ENCODE measurements at regions not wholly inside any gene's neighbourhood (a gene's known extent, or its start where the extent isn't known, plus 50 kb on each side); places are given as distances from the start of the nearest gene placed in this dataset.

- peaks cover 15% of the 10 kb centered on the region for H3K4me1 ChIP-seq (ENCODE audit: control insufficient read depth, insufficient read depth, low read length)
- peaks cover 34% of the 10 kb centered on the region for H3K27me3 ChIP-seq (ENCODE audit: control insufficient read depth, insufficient read depth, low read length)
Observed at GRCh38 chr2:64313398-64313723, 140.6 kb upstream of the LGALSL start.

GRCh38 chr2:64315291-64315960, 138.5 kb upstream of the LGALSL start:
- Histone ChIP-seq H3K27me3 (ENCODE audit: control insufficient read depth, insufficient read depth, low read length) (peaks cover 43% of the 10 kb centered on the region), H3K9ac (ENCODE audit: low read depth, low read length) (no peak overlapping the region), H3K4me3 (ENCODE audit: low read length) (no peak overlapping the region), H3K36me3 (ENCODE audit: insufficient read depth, low read length) (no peaks in the 10 kb centered on the region), H3K4me1 (ENCODE audit: control insufficient read depth, insufficient read depth, low read length) (peaks cover 15% of the 10 kb centered on the region), H3K4me2 (ENCODE audit: low read length) (no peak overlapping the region), H3K9me3 (replicated peaks; ENCODE audit: low read length) (no peaks in the 10 kb centered on the region)

More at GRCh38 chr2:64313398-64313723, 140.6 kb upstream of the LGALSL start:
- H3K9ac ChIP-seq (ENCODE audit: low read depth, low read length) = no peak overlapping the region
- no peaks in the 10 kb centered on the region for H3K9me3 ChIP-seq (replicated peaks; ENCODE audit: low read length)
- H3K36me3 ChIP-seq (ENCODE audit: insufficient read depth, low read length) = no peaks in the 10 kb centered on the region
- no peak overlapping the region for H3K4me2 ChIP-seq (ENCODE audit: low read length)
- no peak overlapping the region for H3K4me3 ChIP-seq (ENCODE audit: low read length)

DNA sequence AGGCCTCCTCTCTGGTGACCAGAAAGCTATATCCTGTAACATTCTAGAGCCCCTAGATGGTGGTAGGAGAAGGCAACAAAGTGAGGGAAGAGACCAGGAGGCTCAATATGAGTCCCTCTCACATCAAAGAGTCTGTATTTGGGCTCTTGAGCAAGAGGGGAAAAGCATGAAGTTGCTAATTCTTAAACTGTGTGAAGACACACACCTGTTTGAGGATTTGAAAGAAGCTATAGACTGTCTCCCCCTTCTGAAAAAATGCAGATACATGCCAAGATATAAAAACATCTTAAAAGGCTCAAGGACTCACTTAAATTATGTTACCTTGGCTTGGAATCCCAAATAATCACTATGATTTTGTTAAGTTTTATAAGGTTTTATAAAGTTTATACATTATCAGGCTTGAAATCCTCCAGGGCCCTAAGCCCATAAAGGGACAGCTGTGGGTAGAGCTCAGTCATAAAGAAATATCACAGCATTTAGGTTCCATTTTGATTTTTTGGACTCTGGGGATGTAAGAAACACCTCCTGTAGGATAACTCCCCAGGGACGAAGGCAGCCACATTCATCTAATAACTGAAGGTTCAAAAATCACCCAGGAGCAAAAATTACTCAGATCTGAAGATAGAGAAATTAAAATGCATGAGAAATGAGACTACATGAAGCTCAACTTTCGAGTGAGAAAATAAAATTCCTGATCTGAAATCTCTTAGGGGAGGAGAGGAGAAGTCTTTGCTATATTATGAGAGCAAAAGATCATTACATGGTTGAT, 136.1 kb upstream of the LGALSL start:
- Histone ChIP-seq H3K27me3 (ENCODE audit: control insufficient read depth, insufficient read depth, low read length) (peaks cover 66% of the 10 kb centered on the region), H3K9me3 (replicated peaks; ENCODE audit: low read length) (no peaks in the 10 kb centered on the region), H3K36me3 (ENCODE audit: insufficient read depth, low read length) (no peaks in the 10 kb centered on the region), H3K9ac (ENCODE audit: low read depth, low read length) (no peak overlapping the region), H3K4me1 (ENCODE audit: control insufficient read depth, insufficient read depth, low read length) (peaks cover under 1% of the 10 kb centered on the region), H3K4me2 (ENCODE audit: low read length) (no peak overlapping the region), H3K4me3 (ENCODE audit: low read length) (no peak overlapping the region)

GRCh38 chr2:64318476-64318748, 135.6 kb upstream of the LGALSL start:
- Histone ChIP-seq H3K4me2 (ENCODE audit: low read length) (no peak overlapping the region), H3K36me3 (ENCODE audit: insufficient read depth, low read length) (no peaks in the 10 kb centered on the region), H3K9ac (ENCODE audit: low read depth, low read length) (no peak overlapping the region), H3K4me1 (ENCODE audit: control insufficient read depth, insufficient read depth, low read length) (no peaks in the 10 kb centered on the region), H3K9me3 (replicated peaks; ENCODE audit: low read length) (no peaks in the 10 kb centered on the region), H3K4me3 (ENCODE audit: low read length) (no peak overlapping the region), H3K27me3 (ENCODE audit: control insufficient read depth, insufficient read depth, low read length) (peaks cover 70% of the 10 kb centered on the region)

DNA sequence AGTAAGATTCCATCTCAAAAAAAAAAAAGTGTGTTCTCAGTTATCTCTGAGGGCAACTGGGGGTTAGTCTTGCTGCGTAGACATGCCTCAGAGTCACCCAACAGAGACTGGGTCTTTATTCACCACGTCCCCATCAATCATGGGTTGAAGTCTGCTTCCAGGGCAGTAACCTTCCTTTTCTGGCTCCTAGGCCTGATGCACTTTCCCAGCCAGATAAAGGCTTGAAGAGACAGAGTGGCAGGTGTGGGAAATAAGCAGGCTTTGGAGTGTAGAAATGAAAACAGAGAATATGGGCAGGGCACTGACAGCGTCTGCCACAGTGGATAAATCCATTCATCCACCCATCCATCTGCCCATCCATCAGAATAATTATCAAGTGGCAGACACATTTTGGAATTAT, 134.1 kb upstream of the LGALSL start:
- no peaks in the 10 kb centered on the region for H3K9me3 ChIP-seq (replicated peaks; ENCODE audit: low read length)
- peaks cover 75% of the 10 kb centered on the region for H3K27me3 ChIP-seq (ENCODE audit: control insufficient read depth, insufficient read depth, low read length)
- no peak overlapping the region for H3K4me2 ChIP-seq (ENCODE audit: low read length)

DNA sequence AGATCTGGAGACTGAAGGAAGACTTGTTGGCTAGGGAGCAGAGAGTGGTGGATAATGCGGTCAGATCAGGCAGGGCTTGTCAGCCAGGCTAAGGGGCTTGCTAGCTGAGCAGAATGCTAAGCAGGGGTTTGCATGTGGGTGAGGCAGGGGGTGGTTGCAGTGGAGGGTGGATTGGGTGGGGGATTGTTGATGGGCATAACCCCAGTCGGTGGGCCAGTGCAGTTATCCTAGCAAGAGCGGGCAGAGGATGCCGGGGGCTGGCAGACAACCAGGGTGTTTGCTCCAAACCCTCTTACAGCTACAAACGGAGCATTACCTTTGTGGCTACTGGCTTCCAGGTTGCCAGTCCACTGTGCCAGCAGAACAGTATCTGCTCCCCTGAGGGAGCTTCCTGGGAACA, 131.5 kb upstream of the LGALSL start:
- Histone ChIP-seq H3K9ac (ENCODE audit: low read depth, low read length) (no peak overlapping the region), H3K4me3 (ENCODE audit: low read length) (no peak overlapping the region), H3K4me2 (ENCODE audit: low read length) (no peak overlapping the region), H3K36me3 (ENCODE audit: insufficient read depth, low read length) (no peaks in the 10 kb centered on the region), H3K27me3 (ENCODE audit: control insufficient read depth, insufficient read depth, low read length) (peaks cover 59% of the 10 kb centered on the region), H3K9me3 (replicated peaks; ENCODE audit: low read length) (no peaks in the 10 kb centered on the region), H3K4me1 (ENCODE audit: control insufficient read depth, insufficient read depth, low read length) (no peaks in the 10 kb centered on the region)

More for the DNA sequence above, 134.1 kb upstream of the LGALSL start:
- H3K4me1 ChIP-seq (ENCODE audit: control insufficient read depth, insufficient read depth, low read length) = no peaks in the 10 kb centered on the region
- no peak overlapping the region for H3K4me3 ChIP-seq (ENCODE audit: low read length)
- no peaks in the 10 kb centered on the region for H3K36me3 ChIP-seq (ENCODE audit: insufficient read depth, low read length)
- H3K9ac ChIP-seq (ENCODE audit: low read depth, low read length) = no peak overlapping the region

GRCh38 chr2:64323197-64323596, 130.8 kb upstream of the LGALSL start:
- no peaks in the 10 kb centered on the region for H3K4me1 ChIP-seq (ENCODE audit: control insufficient read depth, insufficient read depth, low read length)
- peaks cover 52% of the 10 kb centered on the region for H3K27me3 ChIP-seq (ENCODE audit: control insufficient read depth, insufficient read depth, low read length)
- H3K4me3 ChIP-seq (ENCODE audit: low read length) = no peak overlapping the region

DNA sequence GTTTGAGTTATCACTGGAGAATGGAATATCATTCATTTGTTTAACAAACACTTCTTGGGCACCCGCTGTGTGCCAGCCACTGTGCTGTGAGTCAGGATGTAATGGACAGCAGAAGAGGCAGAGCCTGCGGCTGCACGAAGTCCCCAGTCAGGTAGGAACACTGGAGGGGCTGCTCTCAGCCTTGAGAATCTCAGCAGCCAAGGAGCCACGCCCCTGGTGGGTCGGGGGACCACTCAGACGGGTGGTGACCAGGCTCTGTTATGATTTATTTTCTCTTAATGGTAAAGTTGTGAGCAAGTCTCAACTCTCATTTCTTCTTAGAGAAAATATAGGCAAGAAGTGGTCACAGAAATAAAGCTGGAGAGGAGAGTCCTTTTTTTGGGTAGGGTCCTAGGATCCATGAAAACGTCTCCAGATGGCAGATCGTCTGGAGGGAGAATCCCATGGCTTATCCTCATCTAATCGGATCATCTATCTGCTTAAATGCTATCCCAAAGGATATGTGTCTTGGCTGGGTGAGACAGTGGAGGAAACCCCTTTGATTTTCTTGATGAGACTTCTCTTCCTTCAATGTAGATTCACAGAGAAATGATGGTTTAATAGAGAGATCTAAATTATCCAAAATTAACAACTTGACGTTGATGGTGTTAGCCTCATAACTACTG, 129.1 kb upstream of the LGALSL start:
- Histone ChIP-seq H3K36me3 (ENCODE audit: insufficient read depth, low read length) (no peaks in the 10 kb centered on the region), H3K4me1 (ENCODE audit: control insufficient read depth, insufficient read depth, low read length) (peaks cover under 1% of the 10 kb centered on the region), H3K9ac (ENCODE audit: low read depth, low read length) (no peak overlapping the region), H3K9me3 (replicated peaks; ENCODE audit: low read length) (no peaks in the 10 kb centered on the region), H3K4me3 (ENCODE audit: low read length) (no peak overlapping the region), H3K4me2 (ENCODE audit: low read length) (no peak overlapping the region), H3K27me3 (ENCODE audit: control insufficient read depth, insufficient read depth, low read length) (peaks cover 41% of the 10 kb centered on the region)

More at GRCh38 chr2:64323197-64323596, 130.8 kb upstream of the LGALSL start:
- Histone ChIP-seq H3K9me3 (replicated peaks; ENCODE audit: low read length) (no peaks in the 10 kb centered on the region), H3K9ac (ENCODE audit: low read depth, low read length) (no peak overlapping the region), H3K36me3 (ENCODE audit: insufficient read depth, low read length) (no peaks in the 10 kb centered on the region), H3K4me2 (ENCODE audit: low read length) (no peak overlapping the region)

DNA sequence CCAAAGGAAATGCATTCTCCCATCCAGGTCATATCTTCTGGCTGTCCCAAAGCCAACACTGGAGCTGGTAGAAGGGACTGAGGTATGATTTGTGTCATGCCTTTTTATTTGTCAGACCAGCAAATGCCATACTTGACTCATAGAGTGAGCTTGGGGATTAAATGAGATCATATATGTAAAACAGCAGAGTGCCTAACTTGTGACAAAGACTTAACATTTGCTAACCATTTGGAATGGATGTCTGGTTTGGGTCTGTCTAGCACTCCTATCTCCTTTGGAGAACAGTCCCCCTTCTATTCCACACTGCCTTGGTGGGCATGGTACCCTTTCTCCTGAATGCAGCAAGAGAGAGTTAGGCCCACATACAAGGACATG, 128.5 kb upstream of the LGALSL start:
- Histone ChIP-seq H3K36me3 (ENCODE audit: insufficient read depth, low read length) (no peaks in the 10 kb centered on the region), H3K27me3 (ENCODE audit: control insufficient read depth, insufficient read depth, low read length) (peaks cover 41% of the 10 kb centered on the region), H3K9ac (ENCODE audit: low read depth, low read length) (no peak overlapping the region), H3K4me1 (ENCODE audit: control insufficient read depth, insufficient read depth, low read length) (peaks cover 6% of the 10 kb centered on the region), H3K4me3 (ENCODE audit: low read length) (no peak overlapping the region), H3K9me3 (replicated peaks; ENCODE audit: low read length) (no peaks in the 10 kb centered on the region), H3K4me2 (ENCODE audit: low read length) (no peak overlapping the region)

GRCh38 chr2:64325852-64326577, 127.9 kb upstream of the LGALSL start:
- no peak overlapping the region for H3K4me3 ChIP-seq (ENCODE audit: low read length)
- H3K9ac ChIP-seq (ENCODE audit: low read depth, low read length) = no peak overlapping the region
- peaks cover 8% of the 10 kb centered on the region for H3K4me1 ChIP-seq (ENCODE audit: control insufficient read depth, insufficient read depth, low read length)
- H3K36me3 ChIP-seq (ENCODE audit: insufficient read depth, low read length) = no peaks in the 10 kb centered on the region
- H3K4me2 ChIP-seq (ENCODE audit: low read length) = no peak overlapping the region
- peaks cover 36% of the 10 kb centered on the region for H3K27me3 ChIP-seq (ENCODE audit: control insufficient read depth, insufficient read depth, low read length)
- no peaks in the 10 kb centered on the region for H3K9me3 ChIP-seq (replicated peaks; ENCODE audit: low read length)

- Histone ChIP-seq H3K27me3 (ENCODE audit: control insufficient read depth, insufficient read depth, low read length) (peaks cover 31% of the 10 kb centered on the region), H3K4me3 (ENCODE audit: low read length) (no peak overlapping the region), H3K9ac (ENCODE audit: low read depth, low read length) (no peak overlapping the region), H3K36me3 (ENCODE audit: insufficient read depth, low read length) (no peaks in the 10 kb centered on the region), H3K9me3 (replicated peaks; ENCODE audit: low read length) (no peaks in the 10 kb centered on the region), H3K4me2 (ENCODE audit: low read length) (no peak overlapping the region), H3K4me1 (ENCODE audit: control insufficient read depth, insufficient read depth, low read length) (peaks cover 8% of the 10 kb centered on the region)
Observed at GRCh38 chr2:64326578-64327050, 127.3 kb upstream of the LGALSL start.
